CD14-positive monocyte (primary cell): ENCODE measurements at regions not wholly inside any gene's neighbourhood (a gene's known extent, or its start where the extent isn't known, plus 50 kb on each side); places are given as distances from the start of the nearest gene placed in this dataset.

Experiments
- DNase-seq, 3 donors: peaks; one replicate each; pipeline ENCODE4 v3.0.0-alpha.2; 2011 to 2022
- H2AFZ ChIP-seq: 2 replicates; pipeline ENCODE4 v1.6.0; 2012; ENCODE audit warnings: mild to moderate bottlenecking, low read depth, low read length, inconsistent platforms; ENCODE audit not compliant: insufficient read depth, poor library complexity, severe bottlenecking
- H3K27ac ChIP-seq, 2 donors: 1 replicate in 1 of 2; 2 replicates in 1 of 2; pipeline ENCODE4 v1.5.1; 2012 to 2013; ENCODE audit warnings: low read length in 2 of 2, control low read depth in 1 of 2, inconsistent platforms in 1 of 2, low read depth in 1 of 2, mild to moderate bottlenecking in 1 of 2
- H3K27me3 ChIP-seq, 2 donors: one replicate each; pipeline versions ENCODE4 v1.6.0 to v1.6.1; 2011 to 2013; ENCODE audit warnings: low read length in 2 of 2; ENCODE audit not compliant: control insufficient read depth in 2 of 2, insufficient read depth in 2 of 2
- H3K36me3 ChIP-seq, 2 donors: replicated peaks in 1 of 2; 1 replicate in 1 of 2; 2 replicates in 1 of 2; pipeline versions ENCODE4 v1.5.1 to v1.6.1; 2012 to 2013; ENCODE audit warnings: low read length in 2 of 2, control low read depth in 1 of 2, inconsistent platforms in 1 of 2, mild to moderate bottlenecking in 1 of 2; ENCODE audit not compliant: insufficient read depth in 2 of 2, control insufficient read depth in 1 of 2
- H3K4me1 ChIP-seq, 2 donors: 1 replicate in 1 of 2; 2 replicates in 1 of 2; pipeline versions ENCODE4 v1.5.1 to v1.6.1; 2012 to 2013; ENCODE audit warnings: low read length in 2 of 2, control low read depth in 1 of 2, inconsistent platforms in 1 of 2, mild to moderate bottlenecking in 1 of 2, moderate library complexity in 1 of 2; ENCODE audit not compliant: insufficient read depth in 2 of 2, control insufficient read depth in 1 of 2
- H3K4me2 ChIP-seq: replicated peaks from 2 replicates; pipeline ENCODE3; 2012; ENCODE audit warnings: low read length, moderate library complexity, mild to moderate bottlenecking; ENCODE audit not compliant: poor library complexity, severe bottlenecking; ENCODE audit errors: extremely low read depth
- H3K4me3 ChIP-seq, 3 experiments: fragments of 200-600 bp in 1 of 3; sonication (generic) in 1 of 3; replicated peaks in 1 of 3; 1 replicate in 2 of 3; 2 replicates in 1 of 3; pipeline ENCODE4 v1.5.1; 2011 to 2013; ENCODE audit warnings: low read length in 3 of 3, mild to moderate bottlenecking in 3 of 3, control low read depth in 2 of 3, low read depth in 2 of 3, inconsistent platforms in 1 of 3, moderate library complexity in 1 of 3
- H3K79me2 ChIP-seq: 2 replicates; pipeline ENCODE4 v1.6.0; 2012; ENCODE audit warnings: mild to moderate bottlenecking, control low read depth, inconsistent platforms, low read length, moderate library complexity; ENCODE audit not compliant: insufficient read depth
- H3K9ac ChIP-seq: 2 replicates; pipeline ENCODE4 v1.6.0; 2017; ENCODE audit warnings: low read length, mild to moderate bottlenecking; ENCODE audit not compliant: insufficient read depth, poor library complexity, severe bottlenecking
- H3K9me3 ChIP-seq, 2 donors: replicated peaks in 1 of 2; 1 replicate in 1 of 2; 2 replicates in 1 of 2; pipeline versions ENCODE4 v1.5.1 to v1.6.1; 2012 to 2013; ENCODE audit warnings: low read length in 2 of 2, control low read depth in 1 of 2; ENCODE audit not compliant: control insufficient read depth in 1 of 2, insufficient read depth in 1 of 2
- H4K20me1 ChIP-seq: 2 replicates; pipeline ENCODE4 v1.6.0; 2012; ENCODE audit warnings: mild to moderate bottlenecking, low read length, control low read depth, moderate library complexity; ENCODE audit not compliant: insufficient read depth
- H3K27ac Mint-ChIP-seq, 7 donors: one replicate each; pipeline ENCODE4 v1.8.0; 2020; ENCODE audit warnings: mild to moderate bottlenecking in 7 of 7, mixed read lengths in 7 of 7, moderate library complexity in 6 of 7, inconsistent platforms in 2 of 7
- H3K27me3 Mint-ChIP-seq, 3 donors: one replicate each; pipeline ENCODE4 v1.8.0; 2021 to 2022; ENCODE audit warnings: low read depth in 3 of 3, mild to moderate bottlenecking in 3 of 3, mixed read lengths in 3 of 3, moderate library complexity in 3 of 3, inconsistent platforms in 1 of 3
- H3K36me3 Mint-ChIP-seq, 2 donors: one replicate each; pipeline ENCODE4 v1.8.0; 2020; ENCODE audit warnings: mixed read lengths in 2 of 2, inconsistent platforms in 1 of 2, mild to moderate bottlenecking in 1 of 2
- H3K4me1 Mint-ChIP-seq: one replicate; pipeline ENCODE4 v1.8.0; 2020; ENCODE audit warnings: mild to moderate bottlenecking, mixed read lengths
- H3K4me3 Mint-ChIP-seq, 2 donors: one replicate each; pipeline ENCODE4 v1.8.0; 2020; ENCODE audit warnings: mild to moderate bottlenecking in 2 of 2, mixed read lengths in 2 of 2, moderate library complexity in 1 of 2
- H3K9me3 Mint-ChIP-seq, 7 donors: one replicate each; pipeline ENCODE4 v1.8.0; 2020 to 2022; ENCODE audit warnings: mixed read lengths in 7 of 7, mild to moderate bottlenecking in 6 of 7, moderate library complexity in 6 of 7, inconsistent platforms in 2 of 7
- CTCF ChIP-seq: fragments of 200-600 bp; IDR thresholded peaks from one replicate; pipeline ENCODE4 v1.8.0; 2022; ENCODE audit warnings: antibody characterized with exemption, mild to moderate bottlenecking
- WGBS: methylation state at CpG from one replicate; pipeline ENCODE4 v1.1.5; 2013; ENCODE audit warnings: missing lambda C conversion rate; ENCODE audit not compliant: insufficient coverage; 5-methylcytosine and 5-hydroxymethylcytosine counted together
- intact Hi-C, 2 donors: fragments of 100-400 bp; cut with micrococcal nuclease; formaldehyde crosslinking; loops; one replicate each; pipeline versions ENCODE4 v1.15.0 to v1.15.1; 2023

DNA sequence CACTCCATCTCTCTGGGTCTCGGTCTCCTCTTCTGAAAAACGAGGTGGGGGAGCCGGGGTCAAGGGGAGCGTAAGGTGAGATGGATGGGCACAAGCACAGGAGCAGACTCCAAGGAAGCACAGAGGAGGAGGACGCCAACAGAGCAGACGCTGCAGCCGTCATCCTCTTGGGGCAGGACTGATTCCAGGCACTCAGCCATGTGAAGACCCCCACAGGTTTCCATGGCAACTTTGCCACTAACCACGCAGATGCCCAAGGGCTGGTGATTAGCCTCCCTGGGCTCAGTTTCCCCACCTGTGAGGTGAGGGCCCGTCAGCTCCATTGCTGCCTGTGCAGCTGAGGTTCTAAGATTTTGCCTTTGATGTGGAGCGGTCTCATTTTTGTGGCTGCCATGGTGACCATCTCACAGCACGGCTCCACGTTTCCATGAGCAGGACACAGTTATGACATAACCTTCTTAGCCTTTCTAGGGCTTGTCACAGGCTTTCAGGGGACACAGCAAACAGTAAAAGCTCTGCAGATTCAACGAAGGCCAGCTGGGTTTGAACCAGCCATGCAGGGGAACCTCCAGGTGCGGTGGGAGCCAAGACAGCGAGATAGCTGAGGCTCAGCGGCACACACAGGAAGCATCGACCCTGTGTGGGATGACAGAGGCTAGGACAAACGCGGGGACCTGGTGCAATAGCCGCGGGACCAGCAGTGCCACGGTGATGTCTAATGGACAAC, 170.3 kb downstream of the NUP210 start:
- H3K4me1 Mint-ChIP-seq, result peaks cover 12% of the 10 kb centered on the region
- no peaks in the 10 kb centered on the region for H3K27me3 ChIP-seq

GRCh38 chr3:13248640-13249039, 171.5 kb downstream of the NUP210 start:
- Mint-ChIP-seq H3K27ac (no peak overlapping the region), H3K36me3 (no peaks in the 10 kb centered on the region), H3K27me3 (peaks cover 3 to 10% (median 7%) of the 10 kb centered on the region in 3 donors), H3K4me1 (peaks cover 12% of the 10 kb centered on the region), H3K4me3 (no peak overlapping the region), H3K9me3 (peaks cover 5 to 11% (median 5%) of the 10 kb centered on the region in 7 donors)
- H3K9ac ChIP-seq, result no peak overlapping the region
- DNase-seq, result no peak
- no peaks in the 10 kb centered on the region for H3K36me3 ChIP-seq
- no peak overlapping the region for H2AFZ ChIP-seq
- no peak for TF ChIP-seq CTCF
- H3K27me3 ChIP-seq, result no peaks in the 10 kb centered on the region
- intact Hi-C loops, result no loop called here
- no peak overlapping the region for H3K4me3 ChIP-seq
- H3K9me3 ChIP-seq, result peaks cover 0 to 7% of the 10 kb centered on the region in 2 donors
- no peak overlapping the region for H3K27ac ChIP-seq
- 86% methylated on average over 4 of the region's 6 CpGs for WGBS
- no peaks in the 10 kb centered on the region for H3K79me2 ChIP-seq
- no peaks in the 10 kb centered on the region for H4K20me1 ChIP-seq
- no peak overlapping the region for H3K4me2 ChIP-seq
- H3K4me1 ChIP-seq, result peaks cover 12 to 14% of the 10 kb centered on the region in 2 donors

More for the DNA sequence above, 170.3 kb downstream of the NUP210 start:
- no peak overlapping the region for H3K9ac ChIP-seq
- H3K27ac Mint-ChIP-seq, result no peak overlapping the region
- no peaks in the 10 kb centered on the region for H3K36me3 ChIP-seq
- H3K4me2 ChIP-seq, result no peak overlapping the region
- H3K36me3 Mint-ChIP-seq, result no peaks in the 10 kb centered on the region
- no peaks in the 10 kb centered on the region for H3K79me2 ChIP-seq
- no peak for DNase-seq
- H3K4me3 Mint-ChIP-seq, result no peak overlapping the region
- H4K20me1 ChIP-seq, result no peaks in the 10 kb centered on the region
- 78% methylated on average over 22 of the region's 22 CpGs for WGBS
- H2AFZ ChIP-seq, result no peak overlapping the region
- H3K9me3 ChIP-seq, result peaks cover 0 to 5% of the 10 kb centered on the region in 2 donors
- intact Hi-C loops, result no loop called here
- no peak overlapping the region for H3K27ac ChIP-seq
- H3K27me3 Mint-ChIP-seq, result peaks cover 3 to 10% (median 7%) of the 10 kb centered on the region in 3 donors
- no peak for TF ChIP-seq CTCF
- no peak overlapping the region for H3K4me3 ChIP-seq
- H3K9me3 Mint-ChIP-seq, result peaks cover 2 to 6% (median 5%) of the 10 kb centered on the region in 7 donors
- H3K4me1 ChIP-seq, result peaks cover 12 to 13% of the 10 kb centered on the region in 2 donors
